HK-2 (cell line): ENCODE measurements at regions not wholly inside any gene's neighbourhood (a gene's known extent, or its start where the extent isn't known, plus 50 kb on each side); places are given as distances from the start of the nearest gene placed in this dataset.

ENCODE experiments used
- DNase-seq: peaks from one replicate; pipeline ENCODE4 v3.0.0-alpha.2; 2018; ENCODE audit not compliant: unreplicated experiment

DNA sequence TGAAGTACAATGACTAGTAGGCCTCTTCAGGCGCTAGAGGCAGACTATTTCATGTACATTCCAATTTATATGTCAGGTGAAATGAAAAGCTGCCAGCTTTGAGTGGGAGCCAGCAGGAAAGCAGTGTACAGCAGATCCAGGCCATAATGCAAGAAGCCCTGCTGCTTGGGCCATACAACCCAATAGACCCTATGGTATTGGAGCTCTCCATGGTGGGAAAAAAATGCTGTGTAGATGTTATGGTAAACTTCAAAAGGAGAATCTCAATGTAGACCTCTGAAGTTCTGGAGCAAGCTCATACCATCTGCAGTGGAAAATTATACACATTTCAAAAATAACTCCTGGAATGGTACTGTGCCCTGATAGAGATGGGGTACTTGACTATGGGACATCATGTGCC is 71.5 kb upstream of the CD82 start:
- no peak for DNase-seq

DNA sequence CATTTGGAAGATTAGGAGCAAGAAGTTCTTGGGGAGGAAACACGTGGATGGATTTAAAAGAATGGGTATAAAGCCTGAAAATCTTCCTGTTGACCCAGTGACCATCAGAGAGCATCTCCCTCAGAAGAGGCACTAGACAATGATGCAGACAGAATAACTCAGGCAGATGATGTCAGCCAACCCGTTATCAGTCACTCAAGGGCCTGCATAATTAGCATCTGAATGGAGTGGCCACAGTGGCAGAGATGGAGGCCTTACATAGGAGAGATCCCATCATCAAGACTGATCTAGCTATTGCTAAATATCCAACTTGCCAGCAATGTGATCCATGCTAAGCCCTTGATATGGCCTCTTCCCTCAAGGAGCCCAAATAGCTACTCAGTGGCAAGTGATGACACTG is 70.7 kb upstream of the CD82 start:
- DNase-seq: no peak

- no peak for DNase-seq
Observed at GRCh38 chr11:44496391-44496790, 69.1 kb upstream of the CD82 start.

DNA sequence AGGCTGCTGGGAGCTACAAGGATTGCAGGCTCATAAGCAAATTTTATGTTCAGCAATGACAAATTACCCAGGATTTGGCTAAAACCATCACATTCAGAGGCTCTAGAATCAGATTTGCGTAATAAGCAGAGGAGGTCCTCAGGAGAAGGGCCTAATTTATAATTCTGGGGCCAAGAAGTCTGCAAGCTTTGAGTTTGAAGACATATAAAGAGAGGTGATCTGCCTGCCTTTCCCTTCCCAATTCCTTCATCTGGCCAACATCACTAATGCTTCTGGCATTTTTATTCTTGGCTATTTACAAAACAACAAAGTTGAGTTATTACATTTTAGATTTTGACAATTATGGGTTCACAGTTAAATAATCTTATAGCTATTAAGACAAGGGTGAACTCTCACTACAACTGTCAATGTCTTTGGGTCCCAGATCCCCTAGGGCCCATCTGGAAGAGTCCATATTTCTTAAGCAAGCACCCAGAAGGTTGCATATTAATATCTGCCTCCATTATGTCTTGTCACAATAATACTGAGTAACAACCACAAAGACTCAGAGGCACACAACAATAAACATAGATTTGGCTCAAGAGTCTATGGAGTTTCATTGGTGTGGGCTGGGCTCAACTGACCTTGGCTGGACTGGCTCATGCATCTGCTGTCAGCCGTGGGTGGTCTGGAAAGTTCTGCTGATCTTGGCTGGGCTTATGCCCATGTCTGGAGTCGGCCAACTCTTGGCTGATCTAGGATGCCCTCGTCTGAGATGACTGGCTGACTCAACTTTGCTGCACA is 67.2 kb upstream of the CD82 start:
- DNase-seq: no peak

DNA sequence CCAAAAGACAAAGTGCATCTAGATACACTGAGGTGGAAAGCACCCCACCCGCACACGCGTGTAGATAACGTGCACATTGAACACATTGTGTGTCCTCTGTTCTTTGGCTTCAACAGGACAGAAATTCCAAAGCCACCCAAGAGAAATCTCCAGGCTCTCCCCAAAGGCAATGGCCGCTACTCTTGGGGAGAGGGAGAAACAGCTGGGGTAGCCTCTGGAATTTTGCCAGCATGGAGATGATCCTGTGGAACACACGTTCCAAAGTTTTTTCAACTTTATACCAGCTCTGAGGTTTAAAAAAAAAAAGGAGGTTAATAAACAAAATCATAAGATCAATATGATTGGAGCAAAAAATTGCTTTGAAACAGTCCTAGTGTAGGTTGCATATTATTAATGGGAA is 63.0 kb upstream of the CD82 start:
- no peak for DNase-seq

DNA sequence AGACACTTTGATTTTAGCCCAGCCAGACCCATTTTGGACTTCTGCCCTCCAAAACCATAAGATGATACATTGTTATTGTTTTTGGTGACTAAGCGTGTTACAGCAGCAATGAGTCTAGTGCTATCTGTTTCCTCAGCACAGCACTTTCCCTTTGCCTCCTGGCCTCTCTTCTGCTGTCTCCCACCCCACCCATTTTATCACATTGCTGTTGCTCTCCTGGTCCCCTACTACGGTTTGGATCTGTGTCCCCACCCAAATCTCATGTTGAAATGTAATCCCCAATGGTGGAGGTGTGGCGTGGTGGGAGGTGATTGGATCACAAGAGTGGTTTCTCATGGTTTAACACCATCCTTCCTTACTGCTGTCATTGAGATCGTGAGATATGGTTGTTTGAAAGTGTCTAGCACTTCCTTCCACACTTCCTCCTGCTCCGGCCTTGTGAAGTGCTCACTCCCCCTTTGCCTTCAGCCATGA is 59.8 kb upstream of the CD82 start:
- DNase-seq: no peak

- DNase-seq: no peak
Observed at GRCh38 chr11:44506375-44507016, 59.0 kb upstream of the CD82 start.

- no peak for DNase-seq
Observed at GRCh38 chr11:44507491-44507890, 58.0 kb upstream of the CD82 start.

DNA sequence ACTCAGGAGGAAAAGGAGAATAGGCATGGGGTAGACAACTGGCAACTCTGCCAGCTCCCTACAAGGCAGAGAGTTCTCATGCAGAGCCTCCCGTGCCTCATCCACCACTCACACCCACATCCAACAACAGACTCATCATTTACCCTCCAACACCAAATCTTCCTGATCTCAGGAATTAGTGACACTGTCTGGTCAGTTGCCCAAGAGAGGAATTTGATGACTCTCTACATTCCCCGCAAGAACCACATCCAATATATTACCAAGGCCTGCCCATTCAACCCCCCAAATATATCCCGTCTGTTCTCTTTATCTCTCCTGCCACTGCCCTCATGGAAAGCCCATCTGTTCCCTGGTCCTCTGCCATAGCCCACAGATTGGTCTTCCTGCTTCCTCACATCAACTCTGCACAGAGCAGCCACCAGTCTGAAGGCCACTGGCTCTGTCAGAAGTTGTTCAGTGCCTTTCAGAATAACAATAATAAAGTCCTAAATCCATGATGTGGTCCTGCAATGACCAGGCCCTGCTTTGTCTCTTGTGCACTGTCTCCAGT is 57.5 kb upstream of the CD82 start:
- DNase-seq: no peak

- no peak for DNase-seq
Observed at GRCh38 chr11:44509296-44509695, 56.2 kb upstream of the CD82 start.

GRCh38 chr11:44510372-44510771 is 55.1 kb upstream of the CD82 start:
- DNase-seq: no peak

DNA sequence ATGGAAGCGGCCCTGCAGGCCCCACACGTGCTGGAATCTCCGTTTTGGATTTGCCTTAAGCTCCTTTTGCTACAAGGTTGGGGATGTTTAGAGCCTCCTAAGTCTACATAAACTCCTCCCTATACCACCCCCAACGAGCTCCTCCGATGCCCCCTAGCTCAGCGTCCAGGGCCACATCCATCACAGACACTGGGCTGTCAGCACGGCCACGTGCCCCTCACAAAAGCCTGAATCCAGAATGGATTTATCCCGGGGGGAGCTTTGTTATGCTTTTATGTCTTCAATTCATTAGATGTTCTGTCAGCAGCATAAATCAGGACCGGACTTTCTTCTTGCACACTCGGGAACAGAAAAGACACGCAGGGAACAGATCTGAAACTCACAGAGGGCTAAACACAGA is 52.6 kb upstream of the CD82 start:
- DNase-seq: no peak

GRCh38 chr11:44515048-44515447 is 50.4 kb upstream of the CD82 start:
- no peak for DNase-seq
